ENCODE measurements at regions not wholly inside any gene's neighbourhood (a gene's known extent, or its start where the extent isn't known, plus 50 kb on each side); places are given as distances from the start of the nearest gene placed in this dataset.

GRCh38 chr6:140017470-140017869, 643.0 kb upstream of the CITED2 start:
- Mint-ChIP-seq H3K36me3 (ENCODE audit: insufficient read depth, unreplicated experiment) (no peaks in the 10 kb centered on the region), H3K27me3 (ENCODE audit: insufficient read depth, unreplicated experiment) (peaks cover under 1% of the 10 kb centered on the region), H3K4me1 (ENCODE audit: low read depth, unreplicated experiment) (no peaks in the 10 kb centered on the region), H3K9me3 (ENCODE audit: unreplicated experiment) (peaks cover 36% of the 10 kb centered on the region), H3K4me3 (ENCODE audit: unreplicated experiment) (no peak overlapping the region), H3K27ac (ENCODE audit: unreplicated experiment) (no peak overlapping the region)
- no TSS peak for BruUV-seq (replicated peaks)
- no peak for TF ChIP-seq CTCF (IDR thresholded peaks at IDR 0.05; ENCODE audit: insufficient read depth in 1 of 2, low read depth in 1 of 2, low read length in 1 of 2, severe bottlenecking in 1 of 2, unreplicated experiment in 1 of 2)
- ChIA-PET CTCF (no interaction called here), POLR2A (no interaction called here)
- peaks cover 15% of the 10 kb centered on the region for H3K9me3 ChIP-seq
- DNase-seq: no peak
- 0 out of 2 replicates have a peak, but pooled peaks cover 3% of the 10 kb centered on the region for H3K4me1 ChIP-seq
- no peaks in the 10 kb centered on the region; the same call in 1 of the 2 replicates for H3K36me3 ChIP-seq (ENCODE audit: control insufficient read depth, insufficient read depth, low read length)
- no peaks in the 10 kb centered on the region for H3K27me3 ChIP-seq (replicated peaks; ENCODE audit: control insufficient read depth, insufficient read depth, low read length)
- H3K4me3 ChIP-seq (ENCODE audit: low read depth, low read length): no peak overlapping the region
- intact Hi-C loops (cut with micrococcal nuclease; ENCODE audit: unreplicated experiment): no loop called here

- Mint-ChIP-seq H3K27ac (ENCODE audit: unreplicated experiment) (no peak overlapping the region), H3K4me3 (ENCODE audit: unreplicated experiment) (no peak overlapping the region), H3K9me3 (ENCODE audit: unreplicated experiment) (no peaks in the 10 kb centered on the region), H3K36me3 (ENCODE audit: insufficient read depth, unreplicated experiment) (no peaks in the 10 kb centered on the region), H3K27me3 (ENCODE audit: insufficient read depth, unreplicated experiment) (peaks cover 3% of the 10 kb centered on the region), H3K4me1 (ENCODE audit: low read depth, unreplicated experiment) (peaks cover 6% of the 10 kb centered on the region)
- BruUV-seq (replicated peaks): no TSS peak
- Histone ChIP-seq H3K4me1 (no peaks in the 10 kb centered on the region), H3K9me3 (0 out of 2 replicates have a peak, but pooled peaks cover 3% of the 10 kb centered on the region), H3K27me3 (replicated peaks; ENCODE audit: control insufficient read depth, insufficient read depth, low read length) (no peaks in the 10 kb centered on the region), H3K4me3 (ENCODE audit: low read depth, low read length) (no peak overlapping the region), H3K36me3 (ENCODE audit: control insufficient read depth, insufficient read depth, low read length) (no peaks in the 10 kb centered on the region)
- TF ChIP-seq CTCF (IDR thresholded peaks at IDR 0.05; ENCODE audit: insufficient read depth in 1 of 2, low read depth in 1 of 2, low read length in 1 of 2, severe bottlenecking in 1 of 2, unreplicated experiment in 1 of 2): no peak
- ChIA-PET POLR2A (no interaction called here), CTCF (no interaction called here)
- no peak for DNase-seq
- intact Hi-C loops (cut with micrococcal nuclease; ENCODE audit: unreplicated experiment): no loop called here
Observed at GRCh38 chr6:140012150-140012549, 637.7 kb upstream of the CITED2 start.

GRCh38 chr6:140011537-140011936, 637.1 kb upstream of the CITED2 start:
- Mint-ChIP-seq H3K27me3 (ENCODE audit: insufficient read depth, unreplicated experiment) (peaks cover 3% of the 10 kb centered on the region), H3K4me1 (ENCODE audit: low read depth, unreplicated experiment) (peaks cover 6% of the 10 kb centered on the region), H3K36me3 (ENCODE audit: insufficient read depth, unreplicated experiment) (no peaks in the 10 kb centered on the region), H3K9me3 (ENCODE audit: unreplicated experiment) (no peaks in the 10 kb centered on the region), H3K27ac (ENCODE audit: unreplicated experiment) (no peak overlapping the region), H3K4me3 (ENCODE audit: unreplicated experiment) (no peak overlapping the region)
- no TSS peak for BruUV-seq (replicated peaks)
- no peaks in the 10 kb centered on the region for H3K27me3 ChIP-seq (replicated peaks; ENCODE audit: control insufficient read depth, insufficient read depth, low read length)
- no peaks in the 10 kb centered on the region for H3K4me1 ChIP-seq
- DNase-seq: no peak
- H3K9me3 ChIP-seq: 0 out of 2 replicates have a peak, but pooled peaks cover 3% of the 10 kb centered on the region
- H3K4me3 ChIP-seq (ENCODE audit: low read depth, low read length): no peak overlapping the region
- ChIA-PET CTCF (no interaction called here), POLR2A (no interaction called here)
- TF ChIP-seq CTCF (IDR thresholded peaks at IDR 0.05; ENCODE audit: insufficient read depth in 1 of 2, low read depth in 1 of 2, low read length in 1 of 2, severe bottlenecking in 1 of 2, unreplicated experiment in 1 of 2): no peak
- intact Hi-C loops (cut with micrococcal nuclease; ENCODE audit: unreplicated experiment): no loop called here
- no peaks in the 10 kb centered on the region for H3K36me3 ChIP-seq (ENCODE audit: control insufficient read depth, insufficient read depth, low read length)
